ENCODE measurements at regions not wholly inside any gene's neighbourhood (a gene's known extent, or its start where the extent isn't known, plus 50 kb on each side); places are given as distances from the start of the nearest gene placed in this dataset.
"Not testable (repeated sequence)": the region's sequence is repeated elsewhere in the genome, so short reads cannot be mapped to it uniquely, and the experiment has no call there.

GRCh38 chr1:61588736-61589672 lies 135.9 kb downstream of the TM2D1 start:
- in situ Hi-C loops (cut with HindIII; ENCODE audit: low pct_unique_long_range_greater_than_20kb, low sequenced_read_pairs): no loop called here
- DNase-seq (ENCODE audit: low read depth, low spot score): peak; percentile 79

DNA sequence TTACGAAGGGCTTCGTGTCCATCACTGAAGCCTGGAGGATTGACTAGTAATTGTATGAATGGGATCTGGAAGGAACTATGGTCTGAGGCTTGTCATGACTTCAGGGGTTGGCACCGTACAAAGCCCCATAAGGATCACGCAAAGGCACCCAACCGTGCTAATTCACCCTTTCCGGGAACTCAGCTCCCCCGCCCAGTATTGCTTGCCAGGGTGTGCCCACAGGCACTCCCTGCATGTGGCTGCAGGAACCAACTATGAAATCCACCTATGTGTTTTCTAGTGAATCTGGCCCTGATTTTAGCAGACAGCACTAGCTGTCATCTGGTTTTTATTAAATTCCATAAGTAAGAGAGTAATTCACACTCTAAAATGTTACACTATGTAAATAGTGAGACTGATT lies 139.2 kb downstream of the TM2D1 start:
- in situ Hi-C loops (cut with HindIII; ENCODE audit: low pct_unique_long_range_greater_than_20kb, low sequenced_read_pairs): no loop called here
- peak; percentile 8 for DNase-seq (ENCODE audit: low read depth, low spot score)

- in situ Hi-C loops (cut with HindIII; ENCODE audit: low pct_unique_long_range_greater_than_20kb, low sequenced_read_pairs): no loop called here
- no peak for DNase-seq (ENCODE audit: low read depth, low spot score)
These were observed 141.2 kb downstream of the TM2D1 start for GRCh38 chr1:61583703-61584102.

DNA sequence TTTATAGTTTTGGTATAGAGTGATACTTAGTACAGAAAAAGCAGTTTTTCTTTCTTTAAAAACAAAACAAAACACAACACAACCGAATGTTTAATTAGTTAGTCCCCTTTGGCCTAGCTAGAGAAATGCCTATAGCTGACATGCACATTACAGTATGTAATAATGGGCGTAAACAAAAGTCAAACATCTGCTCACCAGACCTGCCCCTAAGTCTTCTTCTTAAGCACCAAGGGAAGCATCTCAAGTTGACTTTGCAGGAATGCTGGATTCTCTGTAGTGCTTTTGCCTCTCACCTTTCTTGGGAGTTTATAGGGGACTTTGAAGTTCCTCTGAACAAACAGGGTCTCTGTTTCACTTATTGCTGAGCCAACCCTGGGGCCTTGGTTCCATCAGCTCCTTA lies 143.7 kb downstream of the TM2D1 start:
- DNase-seq (ENCODE audit: low read depth, low spot score): no peak
- in situ Hi-C loops (cut with HindIII; ENCODE audit: low pct_unique_long_range_greater_than_20kb, low sequenced_read_pairs): no loop called here

DNA sequence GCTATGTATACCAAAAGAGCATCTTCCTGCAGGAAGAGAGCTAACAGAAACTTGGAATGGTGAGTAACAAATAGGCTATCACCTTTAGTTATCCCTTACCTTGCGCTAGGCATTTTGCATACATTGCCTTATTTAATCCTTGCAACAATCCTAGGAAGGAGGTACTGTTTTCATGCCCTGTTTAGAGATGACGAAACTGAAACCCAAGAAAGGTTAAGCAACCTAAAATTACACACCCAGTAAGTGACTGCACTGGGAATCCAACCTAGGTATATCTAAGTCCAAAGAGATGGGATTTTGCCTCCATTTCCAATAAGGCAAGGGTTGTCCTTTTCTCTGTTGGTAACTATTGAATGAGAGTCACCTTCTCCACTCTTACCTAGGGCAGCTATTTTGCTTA lies 144.5 kb downstream of the TM2D1 start:
- in situ Hi-C loops (cut with HindIII; ENCODE audit: low pct_unique_long_range_greater_than_20kb, low sequenced_read_pairs): no loop called here
- DNase-seq (ENCODE audit: low read depth, low spot score): no peak

- no peak for DNase-seq (ENCODE audit: low read depth, low spot score)
- in situ Hi-C loops (cut with HindIII; ENCODE audit: low pct_unique_long_range_greater_than_20kb, low sequenced_read_pairs): no loop called here
These were observed 145.1 kb downstream of the TM2D1 start for GRCh38 chr1:61579802-61580201.

DNA sequence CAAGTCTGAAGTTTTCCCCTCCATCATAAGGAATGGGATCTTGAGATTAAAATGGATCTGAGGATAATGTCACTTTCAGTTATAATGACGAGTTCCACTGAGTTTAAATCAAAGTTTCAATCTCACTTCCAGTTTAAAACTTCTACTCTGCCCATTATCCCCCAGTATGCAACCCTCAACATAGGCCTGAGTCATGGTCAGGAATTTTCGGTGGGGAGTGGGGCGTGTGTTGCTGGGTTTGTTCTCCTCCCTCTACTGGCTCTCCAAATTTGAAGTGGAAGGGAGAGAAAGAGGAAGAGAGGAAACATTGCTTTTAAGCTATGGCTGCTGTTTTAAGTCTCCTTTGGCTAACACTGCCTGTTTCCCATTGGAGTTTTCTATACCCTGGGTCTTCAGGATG lies 152.9 kb downstream of the TM2D1 start:
- DNase-seq (ENCODE audit: low read depth, low spot score): no peak
- in situ Hi-C loops (cut with HindIII; ENCODE audit: low pct_unique_long_range_greater_than_20kb, low sequenced_read_pairs): no loop called here

- in situ Hi-C loops (cut with HindIII; ENCODE audit: low pct_unique_long_range_greater_than_20kb, low sequenced_read_pairs): no loop called here
- DNase-seq (ENCODE audit: low read depth, low spot score): peak; percentile 57
These were observed 154.8 kb downstream of the TM2D1 start for GRCh38 chr1:61570191-61570590.

DNA sequence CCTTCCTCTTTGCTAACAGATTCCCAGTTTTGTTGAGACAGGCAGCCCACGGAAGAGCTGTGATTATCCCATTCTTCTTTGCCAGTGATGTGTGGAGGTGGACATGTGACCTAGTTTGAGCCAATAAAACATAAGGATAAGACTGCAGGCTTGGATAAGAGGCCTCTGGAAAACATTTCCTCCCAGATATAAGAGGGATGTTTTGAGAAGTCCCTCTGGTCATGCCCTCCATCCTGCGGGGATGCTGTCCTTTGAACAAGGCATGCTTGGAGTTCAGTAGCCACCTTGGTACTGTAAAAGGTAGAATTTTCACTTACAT lies 155.7 kb downstream of the TM2D1 start:
- no peak for DNase-seq (ENCODE audit: low read depth, low spot score)
- in situ Hi-C loops (cut with HindIII; ENCODE audit: low pct_unique_long_range_greater_than_20kb, low sequenced_read_pairs): no loop called here

DNA sequence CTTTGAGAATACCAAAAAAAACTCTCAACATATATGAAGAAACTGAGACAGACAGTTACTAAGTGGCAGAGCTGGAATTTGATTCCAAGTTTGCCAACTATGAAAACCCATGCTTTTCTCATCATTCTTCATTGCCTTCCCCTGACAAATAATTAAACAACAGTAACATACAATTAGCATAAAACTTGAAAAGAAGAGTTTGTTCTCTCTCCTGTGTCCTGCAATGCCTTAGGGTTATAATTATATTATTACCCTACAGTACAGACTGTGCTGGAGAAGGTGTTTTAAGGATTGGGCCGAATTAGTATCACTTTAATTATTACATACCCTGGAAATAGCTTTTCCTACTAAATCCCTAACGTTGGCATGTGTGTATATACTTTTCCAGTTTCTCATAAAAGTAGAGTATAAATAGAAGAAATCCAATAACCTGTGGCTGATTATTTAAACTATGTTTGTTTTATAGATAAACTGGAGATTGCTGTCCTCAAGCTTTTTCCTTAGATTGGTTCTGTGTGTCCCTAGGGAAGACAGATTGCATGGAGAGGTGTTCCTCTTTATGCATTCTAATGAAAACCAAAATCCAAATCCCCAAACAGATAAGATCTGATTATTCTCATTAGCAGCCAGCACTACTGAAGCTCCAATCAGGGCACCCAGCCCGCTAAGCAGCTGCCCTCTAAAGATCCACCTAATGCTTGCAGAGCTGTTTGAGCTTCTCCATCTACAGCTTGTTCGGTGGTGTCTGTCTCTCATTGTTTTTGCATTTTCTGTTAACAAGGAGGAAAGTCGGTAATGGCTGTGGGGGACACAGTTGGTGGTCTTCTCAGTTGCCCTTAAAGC lies 156.3 kb downstream of the TM2D1 start:
- in situ Hi-C loops (cut with HindIII; ENCODE audit: low pct_unique_long_range_greater_than_20kb, low sequenced_read_pairs): no loop called here

DNA sequence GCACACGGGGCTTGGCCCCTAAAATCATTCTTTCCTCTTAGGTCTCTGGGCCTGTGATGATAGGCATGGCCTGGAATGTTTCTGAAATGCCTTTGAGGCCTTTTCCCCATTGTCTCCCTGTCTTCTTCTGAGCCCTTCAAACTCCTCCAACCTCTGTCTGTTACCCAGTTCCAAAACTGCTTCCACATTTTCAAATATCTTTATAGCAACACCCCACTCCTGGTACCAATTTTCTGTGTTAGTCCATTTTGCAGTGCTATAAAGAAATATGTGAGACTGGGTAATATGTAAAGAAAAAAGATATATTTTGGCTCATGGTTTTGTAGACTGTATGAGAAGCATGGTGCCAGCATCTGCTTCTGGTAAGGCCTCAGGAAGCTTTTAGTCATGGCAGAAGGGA lies 158.8 kb downstream of the TM2D1 start:
- no peak for DNase-seq (ENCODE audit: low read depth, low spot score)
- in situ Hi-C loops (cut with HindIII; ENCODE audit: low pct_unique_long_range_greater_than_20kb, low sequenced_read_pairs): no loop called here

More for the DNA sequence above, 156.3 kb downstream of the TM2D1 start:
- DNase-seq (ENCODE audit: low read depth, low spot score): no peak

GRCh38 chr1:61563611-61564010 lies 161.3 kb downstream of the TM2D1 start:
- in situ Hi-C loops (cut with HindIII; ENCODE audit: low pct_unique_long_range_greater_than_20kb, low sequenced_read_pairs): no loop called here
- DNase-seq (ENCODE audit: low read depth, low spot score): no peak

DNA sequence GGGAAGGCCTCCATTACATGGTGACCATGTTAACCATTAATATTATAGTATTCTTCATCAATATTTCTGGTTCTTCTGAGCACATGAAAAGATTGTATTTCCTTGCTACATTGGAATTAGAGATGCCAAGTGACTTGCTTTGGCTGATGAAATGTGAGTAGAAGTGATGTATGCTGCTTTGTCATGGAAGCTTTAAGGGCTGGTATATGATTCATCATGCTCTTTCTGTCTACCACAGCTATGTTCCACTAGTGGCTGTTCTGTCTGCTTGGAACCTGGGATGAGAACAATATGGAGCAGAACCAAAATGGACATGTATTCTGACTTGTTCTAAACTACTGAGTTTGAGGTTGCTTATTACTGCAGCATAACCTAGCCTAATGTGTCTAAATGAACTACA lies 163.3 kb downstream of the TM2D1 start:
- no peak for DNase-seq (ENCODE audit: low read depth, low spot score)
- in situ Hi-C loops (cut with HindIII; ENCODE audit: low pct_unique_long_range_greater_than_20kb, low sequenced_read_pairs): no loop called here

- DNase-seq (ENCODE audit: low read depth, low spot score): no peak
- in situ Hi-C loops (cut with HindIII; ENCODE audit: low pct_unique_long_range_greater_than_20kb, low sequenced_read_pairs): no loop called here
These were observed 164.6 kb downstream of the TM2D1 start for GRCh38 chr1:61560385-61560784.

- in situ Hi-C loops (cut with HindIII; ENCODE audit: low pct_unique_long_range_greater_than_20kb, low sequenced_read_pairs): no loop called here
- DNase-seq (ENCODE audit: low read depth, low spot score): no peak
These were observed 168.3 kb downstream of the TM2D1 start for GRCh38 chr1:61556631-61557030.

GRCh38 chr1:61552630-61553305 lies 172.2 kb downstream of the TM2D1 start:
- in situ Hi-C loops (cut with HindIII; ENCODE audit: low pct_unique_long_range_greater_than_20kb, low sequenced_read_pairs): no loop called here
- DNase-seq (ENCODE audit: low read depth, low spot score): no peak

GRCh38 chr1:61547302-61547701 lies 177.6 kb downstream of the TM2D1 start:
- peak; percentile 32 for DNase-seq (ENCODE audit: low read depth, low spot score)
- in situ Hi-C loops (cut with HindIII; ENCODE audit: low pct_unique_long_range_greater_than_20kb, low sequenced_read_pairs): not testable (repeated sequence)

- in situ Hi-C loops (cut with HindIII; ENCODE audit: low pct_unique_long_range_greater_than_20kb, low sequenced_read_pairs); DNase-seq (ENCODE audit: low read depth, low spot score): not testable (repeated sequence)
These were observed 180.1 kb downstream of the TM2D1 start for GRCh38 chr1:61544870-61545269.

All from SK-MEL-5 (cell line).